ENCODE measurements at regions not wholly inside any gene's neighbourhood (a gene's known extent, or its start where the extent isn't known, plus 50 kb on each side); places are given as distances from the start of the nearest gene placed in this dataset.

DNA sequence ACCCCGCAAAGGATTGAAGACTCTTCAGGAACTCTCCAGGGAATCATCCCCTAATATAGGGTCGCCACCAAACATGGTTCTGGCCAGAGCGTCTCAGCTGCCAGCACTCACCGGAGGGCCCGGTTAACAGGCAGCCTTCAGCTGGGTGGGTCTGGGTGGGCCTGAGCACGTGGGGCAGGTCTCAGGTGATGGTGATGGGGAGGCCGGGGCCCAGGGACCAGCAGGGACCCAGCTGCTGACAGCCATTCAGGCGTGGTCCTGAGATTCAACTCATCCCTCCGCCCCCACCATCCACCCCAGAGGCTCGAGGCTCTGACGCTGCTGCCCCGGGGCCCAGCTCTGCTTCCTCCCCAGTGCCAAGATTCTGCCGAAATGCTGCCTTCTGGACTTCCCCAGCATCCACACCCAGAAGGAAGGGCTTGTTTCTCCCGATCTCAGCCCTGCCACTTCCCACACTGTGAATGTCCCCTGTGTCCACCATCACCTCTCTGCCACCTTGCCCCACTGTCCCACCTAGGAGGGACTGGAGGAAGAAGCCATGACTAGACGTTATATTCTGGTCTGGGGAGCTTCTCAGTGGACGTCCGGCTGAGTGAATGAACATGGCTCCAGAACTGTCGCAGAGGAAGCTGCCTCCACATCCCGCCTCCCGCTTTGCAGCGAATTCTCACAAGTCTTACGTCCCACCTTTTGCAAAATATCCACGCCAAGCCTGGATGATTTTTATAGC is 294.2 kb upstream of the SALL3 start:
- Histone ChIP-seq H3K27me3 (ENCODE audit: control insufficient read depth in 1 of 2, insufficient read depth in 2 of 2, low read length in 1 of 2) (no peaks in the 10 kb centered on the region), H3K36me3 (ENCODE audit: control insufficient read depth in 1 of 2, insufficient read depth in 2 of 2, low read length in 1 of 2) (no peaks in the 10 kb centered on the region), H3K27ac (ENCODE audit: low read depth in 1 of 2, low read length in 2 of 2) (no peak overlapping the region), H3K9me3 (ENCODE audit: control insufficient read depth, low read length) (no peaks in the 10 kb centered on the region), H3K4me3 (ENCODE audit: low read length in 2 of 2) (no peak overlapping the region), H3K4me1 (ENCODE audit: control insufficient read depth in 1 of 2, insufficient read depth in 2 of 2, low read length in 2 of 2) (no peaks in the 10 kb centered on the region)
- intact Hi-C loops (cut with DNase I): no loop called here
- no peak for ATAC-seq (ENCODE audit: low FRiP score)
- DNase-seq: no peak
- 79 to 84% methylated on average over 23 of the region's 23 CpGs for WGBS, 2 donors

DNA sequence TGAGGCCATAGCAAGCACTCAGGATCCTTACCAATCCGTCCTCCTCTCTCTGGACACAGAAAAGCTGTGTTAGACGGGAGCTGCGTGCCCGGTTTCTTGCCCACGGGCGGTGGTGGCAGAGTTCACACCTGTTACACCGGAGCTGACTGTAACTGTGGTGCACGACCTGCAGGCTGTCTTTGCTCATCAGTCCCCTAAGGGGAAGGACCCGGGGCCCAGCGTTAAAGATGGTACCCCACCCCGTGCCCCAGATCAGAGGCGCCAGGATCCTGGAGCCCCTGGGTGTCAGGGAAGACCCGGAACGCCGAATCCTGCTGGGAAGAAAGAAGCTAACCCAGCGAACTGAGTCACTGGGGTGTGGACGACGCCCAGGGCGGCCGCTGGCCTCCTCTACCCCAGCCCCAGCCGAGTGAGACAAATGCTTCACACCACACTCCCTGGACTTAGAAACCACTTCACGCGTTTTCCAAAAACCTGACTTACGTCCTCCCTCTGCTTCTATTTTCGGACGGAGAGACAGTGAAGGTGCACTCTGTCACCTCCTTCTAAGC is 293.6 kb upstream of the SALL3 start:
- Histone ChIP-seq H3K9me3 (ENCODE audit: control insufficient read depth, low read length) (no peaks in the 10 kb centered on the region), H3K4me1 (ENCODE audit: control insufficient read depth in 1 of 2, insufficient read depth in 2 of 2, low read length in 2 of 2) (no peaks in the 10 kb centered on the region), H3K27me3 (ENCODE audit: control insufficient read depth in 1 of 2, insufficient read depth in 2 of 2, low read length in 1 of 2) (no peaks in the 10 kb centered on the region), H3K4me3 (ENCODE audit: low read length in 2 of 2) (no peak overlapping the region), H3K27ac (ENCODE audit: low read depth in 1 of 2, low read length in 2 of 2) (no peak overlapping the region), H3K36me3 (ENCODE audit: control insufficient read depth in 1 of 2, insufficient read depth in 2 of 2, low read length in 1 of 2) (no peaks in the 10 kb centered on the region)
- ATAC-seq (ENCODE audit: low FRiP score): no peak
- 80 to 87% methylated on average over 26 of the region's 26 CpGs for WGBS, 2 donors
- DNase-seq: no peak
- intact Hi-C loops (cut with DNase I): no loop called here

DNA sequence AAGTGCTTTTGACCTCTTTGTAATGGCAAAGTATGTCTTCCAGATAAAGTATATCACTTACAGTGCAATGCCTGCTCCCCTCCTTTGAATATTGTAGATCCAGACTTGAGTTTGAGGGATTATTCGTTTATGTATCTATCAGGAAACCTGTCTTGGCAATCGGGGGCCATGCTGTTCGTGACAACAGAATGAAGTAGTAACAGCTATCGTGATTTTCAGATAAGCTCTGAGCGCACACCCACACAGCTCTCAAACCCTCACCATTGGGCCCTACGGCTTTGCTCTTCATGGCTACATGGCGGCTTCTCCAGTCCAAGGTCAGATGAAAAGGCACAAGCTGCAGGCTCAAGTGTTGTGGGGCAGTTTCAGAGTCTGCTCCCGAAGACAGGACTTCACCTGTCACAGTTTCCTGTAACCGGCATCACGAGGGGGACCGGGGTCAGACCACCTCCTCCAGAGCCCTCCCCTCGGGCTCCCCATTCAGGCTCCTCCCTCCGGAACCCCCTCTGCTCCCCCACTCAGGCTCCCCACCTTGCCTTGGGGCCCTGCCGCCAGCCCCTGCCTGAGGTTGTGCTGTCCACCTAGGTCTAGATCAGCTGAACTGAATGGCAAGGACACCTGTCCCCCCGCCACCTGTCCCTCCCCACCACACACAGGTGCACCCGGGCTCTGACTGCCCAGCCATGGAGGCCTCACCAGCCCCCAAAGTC is 292.5 kb upstream of the SALL3 start:
- DNase-seq (no peak), ATAC-seq (ENCODE audit: low FRiP score) (no peak)
- H3K27me3 ChIP-seq (ENCODE audit: control insufficient read depth in 1 of 2, insufficient read depth in 2 of 2, low read length in 1 of 2): no peaks in the 10 kb centered on the region
- H3K4me1 ChIP-seq (ENCODE audit: control insufficient read depth in 1 of 2, insufficient read depth in 2 of 2, low read length in 2 of 2): no peaks in the 10 kb centered on the region
- H3K27ac ChIP-seq (ENCODE audit: low read depth in 1 of 2, low read length in 2 of 2): no peak overlapping the region
- H3K4me3 ChIP-seq (ENCODE audit: low read length in 2 of 2): no peak overlapping the region
- intact Hi-C loops (cut with DNase I): no loop called here
- WGBS, 2 donors: 89% methylated on average over 16 of the region's 16 CpGs
- H3K9me3 ChIP-seq (ENCODE audit: control insufficient read depth, low read length): no peaks in the 10 kb centered on the region
- no peaks in the 10 kb centered on the region for H3K36me3 ChIP-seq (ENCODE audit: control insufficient read depth in 1 of 2, insufficient read depth in 2 of 2, low read length in 1 of 2)

DNA sequence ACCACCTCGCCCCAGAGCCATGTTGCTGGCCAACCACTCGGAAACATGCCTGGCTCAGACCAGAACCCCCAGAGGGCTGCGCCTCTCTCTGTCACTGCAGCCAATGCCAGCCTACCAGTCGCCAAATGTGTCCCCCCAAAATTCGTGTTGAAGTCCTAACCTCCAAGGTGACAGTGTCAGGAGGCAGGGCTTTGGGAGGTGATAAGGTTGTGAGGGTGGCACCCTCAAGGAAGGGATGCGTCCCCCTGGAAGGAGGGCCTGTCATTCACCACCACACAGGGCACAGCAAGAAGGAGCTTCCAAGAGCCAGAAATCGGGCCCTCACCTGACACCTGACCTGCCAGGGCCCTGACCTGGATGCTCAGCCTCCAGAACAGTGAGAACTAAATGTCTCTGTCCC is 291.9 kb upstream of the SALL3 start:
- Histone ChIP-seq H3K27me3 (ENCODE audit: control insufficient read depth in 1 of 2, insufficient read depth in 2 of 2, low read length in 1 of 2) (no peaks in the 10 kb centered on the region), H3K9me3 (ENCODE audit: control insufficient read depth, low read length) (no peaks in the 10 kb centered on the region), H3K36me3 (ENCODE audit: control insufficient read depth in 1 of 2, insufficient read depth in 2 of 2, low read length in 1 of 2) (no peaks in the 10 kb centered on the region), H3K4me1 (ENCODE audit: control insufficient read depth in 1 of 2, insufficient read depth in 2 of 2, low read length in 2 of 2) (no peaks in the 10 kb centered on the region), H3K27ac (ENCODE audit: low read depth in 1 of 2, low read length in 2 of 2) (no peak overlapping the region), H3K4me3 (ENCODE audit: low read length in 2 of 2) (no peak overlapping the region)
- 68 to 82% methylated on average over 7 of the region's 7 CpGs for WGBS, 2 donors
- intact Hi-C loops (cut with DNase I): no loop called here
- no peak for ATAC-seq (ENCODE audit: low FRiP score)
- no peak for DNase-seq

DNA sequence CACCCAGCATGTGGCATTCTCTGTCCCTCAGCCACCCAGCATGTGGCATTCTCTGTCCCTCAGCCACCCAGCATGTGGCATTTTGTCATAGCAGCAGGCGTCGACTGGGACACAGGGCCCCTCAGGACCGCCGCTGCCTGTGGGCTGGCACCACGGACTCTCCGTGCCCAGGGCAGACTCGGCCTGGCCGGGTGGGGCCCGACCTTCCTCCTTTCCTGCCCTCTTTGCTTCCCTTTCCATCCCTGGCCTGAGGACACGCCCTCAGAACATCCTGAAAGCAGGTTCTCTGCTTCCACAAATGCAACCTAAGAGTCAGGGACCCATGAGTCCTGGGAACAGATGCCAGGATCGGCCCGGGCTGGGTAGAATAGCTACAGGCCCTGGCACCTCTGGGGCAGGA is 291.4 kb upstream of the SALL3 start:
- DNase-seq: no peak
- Histone ChIP-seq H3K4me3 (ENCODE audit: low read length in 2 of 2) (no peak overlapping the region), H3K4me1 (ENCODE audit: control insufficient read depth in 1 of 2, insufficient read depth in 2 of 2, low read length in 2 of 2) (no peaks in the 10 kb centered on the region), H3K9me3 (ENCODE audit: control insufficient read depth, low read length) (no peaks in the 10 kb centered on the region), H3K27ac (ENCODE audit: low read depth in 1 of 2, low read length in 2 of 2) (no peak overlapping the region), H3K27me3 (ENCODE audit: control insufficient read depth in 1 of 2, insufficient read depth in 2 of 2, low read length in 1 of 2) (no peaks in the 10 kb centered on the region), H3K36me3 (ENCODE audit: control insufficient read depth in 1 of 2, insufficient read depth in 2 of 2, low read length in 1 of 2) (no peaks in the 10 kb centered on the region)
- 93% methylated on average over 12 of the region's 12 CpGs for WGBS, 2 donors
- intact Hi-C loops (cut with DNase I): no loop called here
- no peak for ATAC-seq (ENCODE audit: low FRiP score)

DNA sequence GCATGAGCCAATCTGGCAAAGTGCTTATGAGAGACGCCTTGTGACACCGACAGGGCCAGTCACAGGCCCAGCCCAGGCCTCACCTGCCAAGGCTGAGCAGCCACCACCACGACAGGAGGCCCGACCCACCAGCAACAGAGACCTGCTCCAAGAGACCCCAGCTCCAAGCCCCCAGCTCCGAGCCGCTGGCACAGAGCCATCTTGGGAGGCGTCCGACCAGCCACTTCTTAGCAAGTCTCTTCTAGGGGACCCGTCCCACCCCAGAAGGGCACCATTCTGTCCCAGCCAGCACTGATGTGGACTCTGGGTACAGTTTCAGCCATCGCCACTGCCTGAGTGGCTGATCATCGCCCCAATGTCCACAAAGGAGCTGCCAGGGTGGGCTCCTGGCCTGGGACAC is 290.7 kb upstream of the SALL3 start:
- no peaks in the 10 kb centered on the region for H3K36me3 ChIP-seq (ENCODE audit: control insufficient read depth in 1 of 2, insufficient read depth in 2 of 2, low read length in 1 of 2)
- H3K4me1 ChIP-seq (ENCODE audit: control insufficient read depth in 1 of 2, insufficient read depth in 2 of 2, low read length in 2 of 2): no peaks in the 10 kb centered on the region
- no peak for DNase-seq
- no peak overlapping the region for H3K4me3 ChIP-seq (ENCODE audit: low read length in 2 of 2)
- no peak overlapping the region for H3K27ac ChIP-seq (ENCODE audit: low read depth in 1 of 2, low read length in 2 of 2)
- no peaks in the 10 kb centered on the region for H3K9me3 ChIP-seq (ENCODE audit: control insufficient read depth, low read length)
- H3K27me3 ChIP-seq (ENCODE audit: control insufficient read depth in 1 of 2, insufficient read depth in 2 of 2, low read length in 1 of 2): no peaks in the 10 kb centered on the region
- ATAC-seq (ENCODE audit: low FRiP score): no peak
- intact Hi-C loops (cut with DNase I): no loop called here
- WGBS, 2 donors: 92 to 93% methylated on average over 11 of the region's 11 CpGs

DNA sequence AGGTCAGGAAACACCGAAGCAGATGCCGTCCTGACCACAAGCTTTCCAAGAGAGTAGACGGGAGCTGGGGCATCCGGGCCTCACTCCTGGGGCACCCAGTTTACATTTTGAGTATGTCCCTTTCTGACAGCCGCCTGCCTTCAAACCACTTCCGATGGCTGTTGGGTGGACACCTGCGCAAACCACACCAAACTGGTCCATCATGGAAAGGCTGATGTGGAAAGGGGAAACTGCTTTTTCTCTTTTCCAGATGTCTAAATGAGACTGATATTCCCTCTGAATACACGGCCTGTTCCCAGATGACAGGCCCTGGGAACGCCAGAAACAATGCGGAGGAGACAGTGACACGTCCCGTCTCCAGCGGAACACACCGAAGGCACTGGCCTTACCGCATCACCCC is 290.0 kb upstream of the SALL3 start:
- Histone ChIP-seq H3K27me3 (ENCODE audit: control insufficient read depth in 1 of 2, insufficient read depth in 2 of 2, low read length in 1 of 2) (no peaks in the 10 kb centered on the region), H3K4me3 (ENCODE audit: low read length in 2 of 2) (no peak overlapping the region), H3K36me3 (ENCODE audit: control insufficient read depth in 1 of 2, insufficient read depth in 2 of 2, low read length in 1 of 2) (no peaks in the 10 kb centered on the region), H3K27ac (ENCODE audit: low read depth in 1 of 2, low read length in 2 of 2) (no peak overlapping the region), H3K9me3 (ENCODE audit: control insufficient read depth, low read length) (peaks cover 2% of the 10 kb centered on the region), H3K4me1 (ENCODE audit: control insufficient read depth in 1 of 2, insufficient read depth in 2 of 2, low read length in 2 of 2) (no peaks in the 10 kb centered on the region)
- WGBS, 2 donors: 93 to 94% methylated on average over 15 of the region's 15 CpGs
- DNase-seq (no peak), ATAC-seq (ENCODE audit: low FRiP score) (no peak)
- intact Hi-C loops (cut with DNase I): no loop called here

DNA sequence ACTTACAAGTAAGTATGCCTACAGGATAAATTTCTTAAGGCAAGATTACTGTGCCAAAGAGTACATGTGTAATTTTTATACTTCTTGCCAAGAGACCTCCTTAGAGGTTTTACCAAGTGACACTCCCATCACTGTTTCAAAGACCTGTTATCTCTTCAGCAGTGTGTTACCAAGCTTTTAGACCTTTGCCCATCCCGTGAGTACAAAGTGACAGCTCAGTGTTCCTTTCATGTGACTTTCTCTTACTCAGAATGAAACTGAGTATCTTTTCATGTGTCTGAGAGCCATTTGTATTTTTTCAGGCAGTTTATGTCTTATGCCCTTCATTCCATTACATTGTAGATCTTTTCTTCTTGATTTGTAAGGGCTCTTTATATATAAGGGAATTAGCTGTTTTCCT is 287.5 kb upstream of the SALL3 start:
- peaks cover 2% of the 10 kb centered on the region for H3K9me3 ChIP-seq (ENCODE audit: control insufficient read depth, low read length)
- ATAC-seq (ENCODE audit: low FRiP score) (no peak), DNase-seq (no peak)
- no peaks in the 10 kb centered on the region for H3K27me3 ChIP-seq (ENCODE audit: control insufficient read depth in 1 of 2, insufficient read depth in 2 of 2, low read length in 1 of 2)
- intact Hi-C loops (cut with DNase I): no loop called here
- H3K36me3 ChIP-seq (ENCODE audit: control insufficient read depth in 1 of 2, insufficient read depth in 2 of 2, low read length in 1 of 2): no peaks in the 10 kb centered on the region
- H3K4me1 ChIP-seq (ENCODE audit: control insufficient read depth in 1 of 2, insufficient read depth in 2 of 2, low read length in 2 of 2): no peaks in the 10 kb centered on the region
- H3K27ac ChIP-seq (ENCODE audit: low read depth in 1 of 2, low read length in 2 of 2): no peak overlapping the region
- no peak overlapping the region for H3K4me3 ChIP-seq (ENCODE audit: low read length in 2 of 2)
- WGBS, 2 donors: 89 to 91% methylated on average over 1 of the region's 1 CpG

DNA sequence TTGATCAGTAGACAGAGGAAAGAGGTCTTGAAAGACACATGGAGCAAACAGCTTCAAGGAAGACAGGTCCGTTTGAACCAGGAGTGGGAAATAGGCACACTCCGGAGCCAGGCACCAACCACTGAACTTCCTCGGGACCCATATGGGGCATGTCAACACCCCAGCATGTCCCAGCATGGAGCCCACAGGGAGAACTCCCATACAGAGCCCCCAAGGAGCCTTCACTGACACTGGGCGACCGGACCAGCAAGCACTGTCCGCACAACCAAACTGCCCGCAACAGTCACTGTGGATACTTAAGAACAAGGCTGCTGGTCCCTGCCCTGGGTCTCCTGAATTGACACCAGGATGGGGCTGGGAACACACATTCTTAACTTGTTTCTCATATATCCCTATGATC is 286.2 kb upstream of the SALL3 start:
- Histone ChIP-seq H3K27ac (ENCODE audit: low read depth in 1 of 2, low read length in 2 of 2) (no peak overlapping the region), H3K4me1 (ENCODE audit: control insufficient read depth in 1 of 2, insufficient read depth in 2 of 2, low read length in 2 of 2) (no peaks in the 10 kb centered on the region), H3K36me3 (ENCODE audit: control insufficient read depth in 1 of 2, insufficient read depth in 2 of 2, low read length in 1 of 2) (no peaks in the 10 kb centered on the region), H3K9me3 (ENCODE audit: control insufficient read depth, low read length) (peaks cover 2% of the 10 kb centered on the region), H3K27me3 (ENCODE audit: control insufficient read depth in 1 of 2, insufficient read depth in 2 of 2, low read length in 1 of 2) (no peaks in the 10 kb centered on the region), H3K4me3 (ENCODE audit: low read length in 2 of 2) (no peak overlapping the region)
- WGBS, 2 donors: 90 to 95% methylated on average over 7 of the region's 7 CpGs
- intact Hi-C loops (cut with DNase I): no loop called here
- DNase-seq (no peak), ATAC-seq (ENCODE audit: low FRiP score) (no peak)

Measured in aorta (tissue), 5 donors.